ENCODE measurements at regions not wholly inside any gene's neighbourhood (a gene's known extent, or its start where the extent isn't known, plus 50 kb on each side); places are given as distances from the start of the nearest gene placed in this dataset.

GRCh38 chr13:80584306-80584705, 243.4 kb upstream of the SPRY2 start:
- TF ChIP-seq CTCF (conservative IDR thresholded peaks at IDR 0.05; ENCODE audit: low read length) = no peak
- TF ChIP-seq EZH2phosphoT487 (IDR thresholded peaks at IDR 0.05; ENCODE audit: borderline replicate concordance, low read depth, low read length) = no peak
- CTCF ChIA-PET (ENCODE audit: unreplicated experiment) = no interaction called here
- Histone ChIP-seq H3K27ac (ENCODE audit: low read depth, low read length, poor library complexity, severe bottlenecking) (no peak overlapping the region), H3K36me3 (ENCODE audit: insufficient read depth, low read length) (no peaks in the 10 kb centered on the region), H3K4me1 (ENCODE audit: insufficient read depth, low read length, poor library complexity, severe bottlenecking) (no peaks in the 10 kb centered on the region), H3K9me3 (ENCODE audit: low read length) (no peaks in the 10 kb centered on the region), H3K9me2 (ENCODE audit: insufficient read depth, low read length) (no peaks in the 10 kb centered on the region), H3K79me2 (ENCODE audit: insufficient read depth, low read depth, low read length) (no peaks in the 10 kb centered on the region), H2AFZ (ENCODE audit: low read length) (no peak overlapping the region), H3K4me2 (ENCODE audit: low read length) (no peak overlapping the region), H3K4me3 (ENCODE audit: low read depth, low read length, poor library complexity, severe bottlenecking) (no peak overlapping the region), H4K20me1 (ENCODE audit: insufficient read depth, low read length) (no peaks in the 10 kb centered on the region)
- intact Hi-C loops (cut with micrococcal nuclease; ENCODE audit: unreplicated experiment) = no loop called here
- POLR2A ChIA-PET = no interaction called here
- BruUV-seq (replicated peaks) = no TSS peak
- no peak for DNase-seq (ENCODE audit: low spot score)

- H3K4me3 ChIP-seq (ENCODE audit: low read depth, low read length, poor library complexity, severe bottlenecking) = no peak overlapping the region
- DNase-seq (ENCODE audit: low spot score) = no peak
- TF ChIP-seq EZH2phosphoT487 (IDR thresholded peaks at IDR 0.05; ENCODE audit: borderline replicate concordance, low read depth, low read length) (no peak), CTCF (conservative IDR thresholded peaks at IDR 0.05; ENCODE audit: low read length) (no peak)
- no peaks in the 10 kb centered on the region for H3K9me3 ChIP-seq (ENCODE audit: low read length)
- intact Hi-C loops (cut with micrococcal nuclease; ENCODE audit: unreplicated experiment) = no loop called here
- no peaks in the 10 kb centered on the region for H3K9me2 ChIP-seq (ENCODE audit: insufficient read depth, low read length)
- CTCF ChIA-PET (ENCODE audit: unreplicated experiment) = no interaction called here
- no peaks in the 10 kb centered on the region for H3K79me2 ChIP-seq (ENCODE audit: insufficient read depth, low read depth, low read length)
- H3K36me3 ChIP-seq (ENCODE audit: insufficient read depth, low read length) = no peaks in the 10 kb centered on the region
- no peak overlapping the region for H3K4me2 ChIP-seq (ENCODE audit: low read length)
- H4K20me1 ChIP-seq (ENCODE audit: insufficient read depth, low read length) = no peaks in the 10 kb centered on the region
- POLR2A ChIA-PET = no interaction called here
- no peak overlapping the region for H3K27ac ChIP-seq (ENCODE audit: low read depth, low read length, poor library complexity, severe bottlenecking)
- no TSS peak for BruUV-seq (replicated peaks)
- H3K4me1 ChIP-seq (ENCODE audit: insufficient read depth, low read length, poor library complexity, severe bottlenecking) = no peaks in the 10 kb centered on the region
- H2AFZ ChIP-seq (ENCODE audit: low read length) = no peak overlapping the region
Measured at GRCh38 chr13:80577926-80578670, 237.2 kb upstream of the SPRY2 start.

- Histone ChIP-seq H3K36me3 (ENCODE audit: insufficient read depth, low read length) (no peaks in the 10 kb centered on the region), H3K4me2 (ENCODE audit: low read length) (no peak overlapping the region), H4K20me1 (ENCODE audit: insufficient read depth, low read length) (no peaks in the 10 kb centered on the region), H3K9me3 (ENCODE audit: low read length) (no peaks in the 10 kb centered on the region), H3K4me3 (ENCODE audit: low read depth, low read length, poor library complexity, severe bottlenecking) (no peak overlapping the region), H2AFZ (ENCODE audit: low read length) (no peak overlapping the region), H3K27ac (ENCODE audit: low read depth, low read length, poor library complexity, severe bottlenecking) (no peak overlapping the region), H3K9me2 (ENCODE audit: insufficient read depth, low read length) (no peaks in the 10 kb centered on the region), H3K79me2 (ENCODE audit: insufficient read depth, low read depth, low read length) (no peaks in the 10 kb centered on the region), H3K4me1 (ENCODE audit: insufficient read depth, low read length, poor library complexity, severe bottlenecking) (no peaks in the 10 kb centered on the region)
- DNase-seq (ENCODE audit: low spot score) = no peak
- POLR2A ChIA-PET = no interaction called here
- BruUV-seq (replicated peaks) = no TSS peak
- CTCF ChIA-PET (ENCODE audit: unreplicated experiment) = no interaction called here
- TF ChIP-seq EZH2phosphoT487 (IDR thresholded peaks at IDR 0.05; ENCODE audit: borderline replicate concordance, low read depth, low read length) = no peak
- intact Hi-C loops (cut with micrococcal nuclease; ENCODE audit: unreplicated experiment) = no loop called here
Measured at GRCh38 chr13:80577285-80577684, 236.4 kb upstream of the SPRY2 start.
